Keratinocyte (primary cell): ENCODE measurements at regions not wholly inside any gene's neighbourhood (a gene's known extent, or its start where the extent isn't known, plus 50 kb on each side); places are given as distances from the start of the nearest gene placed in this dataset.

ENCODE experiments used
- DNase-seq: peaks from one replicate; pipeline ENCODE4 v3.0.0-alpha.2; 2011; ENCODE audit warnings: low read depth, missing footprints, low spot score
- FAIRE-seq: peaks from 2 replicates; lab custom pipeline; 2011; peaks lifted over from hg19 to GRCh38; lab: Jason Lieb, UNC
- H2AFZ ChIP-seq: 2 replicates; pipeline ENCODE4 v1.6.0; 2012; ENCODE audit warnings: low read length, control low read depth, inconsistent platforms; ENCODE audit not compliant: control insufficient read depth
- H3K27ac ChIP-seq: 2 replicates; pipeline ENCODE4 v1.5.1; 2011; ENCODE audit warnings: low read length; ENCODE audit not compliant: control insufficient read depth, insufficient read depth
- H3K27me3 ChIP-seq: 3 replicates; pipeline ENCODE4 v1.6.0; 2011; ENCODE audit warnings: low read length; ENCODE audit not compliant: control insufficient read depth, insufficient read depth; ENCODE audit errors: extremely low read depth
- H3K36me3 ChIP-seq, 2 experiments: 2 replicates in 1 of 2; 3 replicates in 1 of 2; pipeline ENCODE4 v1.5.1; 2011; ENCODE audit warnings: low read length in 2 of 2, mild to moderate bottlenecking in 1 of 2; ENCODE audit not compliant: control insufficient read depth in 2 of 2, insufficient read depth in 2 of 2; ENCODE audit errors: extremely low read depth in 1 of 2
- H3K4me1 ChIP-seq: 3 replicates; pipeline ENCODE4 v1.5.1; 2011; ENCODE audit warnings: low read length; ENCODE audit not compliant: control insufficient read depth, insufficient read depth; ENCODE audit errors: extremely low read depth
- H3K4me2 ChIP-seq: 3 replicates; pipeline ENCODE4 v1.6.0; 2011; ENCODE audit warnings: low read depth, low read length; ENCODE audit not compliant: control insufficient read depth, insufficient read depth; ENCODE audit errors: extremely low read depth
- H3K4me3 ChIP-seq, 3 experiments: fragments of 200-600 bp in 1 of 3; sonication (generic) in 1 of 3; 2 replicates in 2 of 3; 3 replicates in 1 of 3; pipeline ENCODE4 v1.5.1; 2011 to 2016; ENCODE audit warnings: low read length in 3 of 3, mild to moderate bottlenecking in 3 of 3, control low read depth in 2 of 3, inconsistent platforms in 1 of 3, low read depth in 1 of 3, mixed read lengths in 1 of 3, mixed run types in 1 of 3, moderate library complexity in 1 of 3; ENCODE audit not compliant: control insufficient read depth in 2 of 3, insufficient read depth in 2 of 3; ENCODE audit errors: extremely low read depth in 1 of 3
- H3K79me2 ChIP-seq: 2 replicates; pipeline ENCODE4 v1.6.0; 2012; ENCODE audit warnings: low read length; ENCODE audit not compliant: control insufficient read depth, insufficient read depth
- H3K9ac ChIP-seq: 3 replicates; pipeline ENCODE4 v1.6.0; 2011; ENCODE audit warnings: low read length; ENCODE audit not compliant: control insufficient read depth, insufficient read depth; ENCODE audit errors: extremely low read depth
- H3K9me1 ChIP-seq: 3 replicates; pipeline ENCODE4 v1.6.0; 2011; ENCODE audit warnings: low read length; ENCODE audit not compliant: control insufficient read depth, insufficient read depth; ENCODE audit errors: extremely low read depth
- H3K9me3 ChIP-seq: 2 replicates; pipeline ENCODE4 v1.5.1; 2012; ENCODE audit warnings: low read depth, low read length; ENCODE audit not compliant: control insufficient read depth
- H4K20me1 ChIP-seq: 3 replicates; pipeline ENCODE4 v1.6.0; 2011; ENCODE audit warnings: low read length; ENCODE audit not compliant: control insufficient read depth, insufficient read depth; ENCODE audit errors: extremely low read depth
- EZH2 ChIP-seq: IDR thresholded peaks from one replicate; pipeline ENCODE4 v1.6.1; 2012; ENCODE audit warnings: inconsistent platforms, mild to moderate bottlenecking, low read length, moderate library complexity
- dilution Hi-C: fragments of 300-500 bp; cut with MboI; formaldehyde crosslinking; loops from one replicate; pipeline ENCODE4 v1.7.0; 2020; ENCODE audit warnings: low sequenced_read_pairs; ENCODE audit not compliant: extremely low pct_ligation_motif_present
- TF ChIP-seq, protein P1 (sequence below), 3 experiments: IDR thresholded peaks in 1 of 3; conservative IDR thresholded peaks in 1 of 3; optimal IDR thresholded peaks in 1 of 3; 2 replicates in 2 of 3; 3 replicates in 1 of 3; pipeline versions ENCODE3 to v1.5.1; 2011; ENCODE audit warnings: low read length in 3 of 3, mild to moderate bottlenecking in 3 of 3, moderate library complexity in 2 of 3, control low read depth in 1 of 3, inconsistent platforms in 1 of 3; ENCODE audit not compliant: insufficient read depth in 2 of 3; ENCODE audit errors: extremely low read depth in 1 of 3

DNA sequence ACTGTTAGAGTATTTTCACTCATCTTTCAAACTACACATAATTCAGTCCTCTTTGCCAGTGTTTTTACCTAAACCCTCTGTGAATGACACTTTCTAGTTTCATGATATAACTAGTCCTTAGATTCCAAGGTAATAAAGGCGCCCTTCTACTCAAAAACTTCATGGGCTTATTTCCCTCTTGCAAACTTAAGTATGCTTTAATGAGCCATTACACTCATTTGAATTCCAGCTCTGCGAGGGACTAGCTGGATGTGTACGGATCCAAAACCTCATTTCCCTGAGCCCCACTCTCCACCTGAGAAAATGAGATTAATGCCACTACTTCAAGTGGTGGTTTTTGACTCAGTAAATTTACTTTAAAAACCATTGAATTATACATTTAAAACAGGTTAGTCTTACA is 141.1 kb downstream of the NDUFA12 start:
- TF ChIP-seq, protein P1, sequence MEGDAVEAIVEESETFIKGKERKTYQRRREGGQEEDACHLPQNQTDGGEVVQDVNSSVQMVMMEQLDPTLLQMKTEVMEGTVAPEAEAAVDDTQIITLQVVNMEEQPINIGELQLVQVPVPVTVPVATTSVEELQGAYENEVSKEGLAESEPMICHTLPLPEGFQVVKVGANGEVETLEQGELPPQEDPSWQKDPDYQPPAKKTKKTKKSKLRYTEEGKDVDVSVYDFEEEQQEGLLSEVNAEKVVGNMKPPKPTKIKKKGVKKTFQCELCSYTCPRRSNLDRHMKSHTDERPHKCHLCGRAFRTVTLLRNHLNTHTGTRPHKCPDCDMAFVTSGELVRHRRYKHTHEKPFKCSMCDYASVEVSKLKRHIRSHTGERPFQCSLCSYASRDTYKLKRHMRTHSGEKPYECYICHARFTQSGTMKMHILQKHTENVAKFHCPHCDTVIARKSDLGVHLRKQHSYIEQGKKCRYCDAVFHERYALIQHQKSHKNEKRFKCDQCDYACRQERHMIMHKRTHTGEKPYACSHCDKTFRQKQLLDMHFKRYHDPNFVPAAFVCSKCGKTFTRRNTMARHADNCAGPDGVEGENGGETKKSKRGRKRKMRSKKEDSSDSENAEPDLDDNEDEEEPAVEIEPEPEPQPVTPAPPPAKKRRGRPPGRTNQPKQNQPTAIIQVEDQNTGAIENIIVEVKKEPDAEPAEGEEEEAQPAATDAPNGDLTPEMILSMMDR (optimal IDR thresholded peaks at IDR 0.05 in 1 of 3, IDR thresholded peaks at IDR 0.05 in 1 of 3, conservative IDR thresholded peaks at IDR 0.05 in 1 of 3; ENCODE audit: extremely low read depth in 1 of 3, insufficient read depth in 2 of 3, low read length in 3 of 3) = no peak
- TF ChIP-seq EZH2 = no peak
- Histone ChIP-seq H3K9me1 (no peaks in the 10 kb centered on the region), H2AFZ (no peak overlapping the region), H3K4me1 (no peaks in the 10 kb centered on the region), H3K4me2 (no peak overlapping the region), H3K4me3 (no peak overlapping the region), H3K9me3 (no peaks in the 10 kb centered on the region), H3K27ac (no peak overlapping the region), H3K9ac (no peak overlapping the region), H4K20me1 (no peaks in the 10 kb centered on the region), H3K27me3 (peaks cover 8% of the 10 kb centered on the region), H3K36me3 (no peaks in the 10 kb centered on the region), H3K79me2 (no peaks in the 10 kb centered on the region)
- dilution Hi-C loops = no loop called here
- DNase-seq = no peak
- FAIRE-seq = no peak

DNA sequence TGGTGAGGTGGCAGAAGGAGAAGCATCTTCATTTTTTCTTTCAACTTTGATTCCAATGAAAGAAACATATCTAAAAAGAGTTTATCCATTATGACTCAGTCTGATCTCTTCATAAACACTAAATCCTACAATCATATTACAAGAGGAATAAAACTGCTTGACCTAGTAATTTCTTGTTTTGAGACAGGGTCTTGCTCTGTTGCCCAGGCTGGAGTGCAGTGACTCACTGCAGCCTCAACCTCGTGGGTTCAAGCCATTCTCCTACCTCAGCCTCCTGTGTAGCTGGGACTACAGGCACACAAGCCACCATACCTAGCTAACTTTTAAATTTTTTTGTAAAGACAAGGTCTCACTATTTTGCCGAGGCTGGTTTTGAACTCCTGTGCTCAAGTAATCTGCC is 147.2 kb downstream of the NDUFA12 start:
- no peaks in the 10 kb centered on the region for H3K79me2 ChIP-seq
- H3K9me1 ChIP-seq = no peaks in the 10 kb centered on the region
- H3K4me1 ChIP-seq = no peaks in the 10 kb centered on the region
- no peak overlapping the region for H3K4me3 ChIP-seq
- TF ChIP-seq EZH2 = no peak
- TF ChIP-seq, protein P1 (optimal IDR thresholded peaks at IDR 0.05 in 1 of 3, IDR thresholded peaks at IDR 0.05 in 1 of 3, conservative IDR thresholded peaks at IDR 0.05 in 1 of 3; ENCODE audit: extremely low read depth in 1 of 3, insufficient read depth in 2 of 3, low read length in 3 of 3) = no peak
- dilution Hi-C loops = no loop called here
- no peaks in the 10 kb centered on the region for H3K9me3 ChIP-seq
- FAIRE-seq = no peak
- no peaks in the 10 kb centered on the region for H4K20me1 ChIP-seq
- DNase-seq = no peak
- H3K27ac ChIP-seq = no peak overlapping the region
- no peak overlapping the region for H3K9ac ChIP-seq
- H2AFZ ChIP-seq = no peak overlapping the region
- H3K36me3 ChIP-seq = no peaks in the 10 kb centered on the region
- H3K4me2 ChIP-seq = no peak overlapping the region
- peaks cover 12% of the 10 kb centered on the region for H3K27me3 ChIP-seq
